ENCODE measurements at regions not wholly inside any gene's neighbourhood (a gene's known extent, or its start where the extent isn't known, plus 50 kb on each side); places are given as distances from the start of the nearest gene placed in this dataset.

DNA sequence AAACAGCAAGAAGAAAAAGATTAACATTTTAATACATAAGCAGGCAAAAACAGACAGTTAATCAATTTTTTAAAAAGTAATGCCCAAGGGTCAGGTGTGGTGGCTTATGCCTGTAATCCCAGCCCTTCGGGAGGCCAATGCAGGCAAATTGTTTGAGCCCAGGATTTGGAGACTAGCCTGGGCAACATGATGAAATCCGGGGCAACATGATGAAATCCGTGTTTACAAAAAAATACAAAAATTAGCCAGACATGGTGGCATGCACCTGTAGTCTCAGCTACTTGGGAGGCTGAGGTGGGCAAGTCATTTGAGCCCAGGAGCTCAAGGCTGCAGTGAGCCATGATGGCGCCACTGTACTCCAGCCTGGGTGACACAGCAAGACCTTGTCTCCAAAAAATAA is 94.1 kb upstream of the DST start (continued):
- TF ChIP-seq, protein P1, sequence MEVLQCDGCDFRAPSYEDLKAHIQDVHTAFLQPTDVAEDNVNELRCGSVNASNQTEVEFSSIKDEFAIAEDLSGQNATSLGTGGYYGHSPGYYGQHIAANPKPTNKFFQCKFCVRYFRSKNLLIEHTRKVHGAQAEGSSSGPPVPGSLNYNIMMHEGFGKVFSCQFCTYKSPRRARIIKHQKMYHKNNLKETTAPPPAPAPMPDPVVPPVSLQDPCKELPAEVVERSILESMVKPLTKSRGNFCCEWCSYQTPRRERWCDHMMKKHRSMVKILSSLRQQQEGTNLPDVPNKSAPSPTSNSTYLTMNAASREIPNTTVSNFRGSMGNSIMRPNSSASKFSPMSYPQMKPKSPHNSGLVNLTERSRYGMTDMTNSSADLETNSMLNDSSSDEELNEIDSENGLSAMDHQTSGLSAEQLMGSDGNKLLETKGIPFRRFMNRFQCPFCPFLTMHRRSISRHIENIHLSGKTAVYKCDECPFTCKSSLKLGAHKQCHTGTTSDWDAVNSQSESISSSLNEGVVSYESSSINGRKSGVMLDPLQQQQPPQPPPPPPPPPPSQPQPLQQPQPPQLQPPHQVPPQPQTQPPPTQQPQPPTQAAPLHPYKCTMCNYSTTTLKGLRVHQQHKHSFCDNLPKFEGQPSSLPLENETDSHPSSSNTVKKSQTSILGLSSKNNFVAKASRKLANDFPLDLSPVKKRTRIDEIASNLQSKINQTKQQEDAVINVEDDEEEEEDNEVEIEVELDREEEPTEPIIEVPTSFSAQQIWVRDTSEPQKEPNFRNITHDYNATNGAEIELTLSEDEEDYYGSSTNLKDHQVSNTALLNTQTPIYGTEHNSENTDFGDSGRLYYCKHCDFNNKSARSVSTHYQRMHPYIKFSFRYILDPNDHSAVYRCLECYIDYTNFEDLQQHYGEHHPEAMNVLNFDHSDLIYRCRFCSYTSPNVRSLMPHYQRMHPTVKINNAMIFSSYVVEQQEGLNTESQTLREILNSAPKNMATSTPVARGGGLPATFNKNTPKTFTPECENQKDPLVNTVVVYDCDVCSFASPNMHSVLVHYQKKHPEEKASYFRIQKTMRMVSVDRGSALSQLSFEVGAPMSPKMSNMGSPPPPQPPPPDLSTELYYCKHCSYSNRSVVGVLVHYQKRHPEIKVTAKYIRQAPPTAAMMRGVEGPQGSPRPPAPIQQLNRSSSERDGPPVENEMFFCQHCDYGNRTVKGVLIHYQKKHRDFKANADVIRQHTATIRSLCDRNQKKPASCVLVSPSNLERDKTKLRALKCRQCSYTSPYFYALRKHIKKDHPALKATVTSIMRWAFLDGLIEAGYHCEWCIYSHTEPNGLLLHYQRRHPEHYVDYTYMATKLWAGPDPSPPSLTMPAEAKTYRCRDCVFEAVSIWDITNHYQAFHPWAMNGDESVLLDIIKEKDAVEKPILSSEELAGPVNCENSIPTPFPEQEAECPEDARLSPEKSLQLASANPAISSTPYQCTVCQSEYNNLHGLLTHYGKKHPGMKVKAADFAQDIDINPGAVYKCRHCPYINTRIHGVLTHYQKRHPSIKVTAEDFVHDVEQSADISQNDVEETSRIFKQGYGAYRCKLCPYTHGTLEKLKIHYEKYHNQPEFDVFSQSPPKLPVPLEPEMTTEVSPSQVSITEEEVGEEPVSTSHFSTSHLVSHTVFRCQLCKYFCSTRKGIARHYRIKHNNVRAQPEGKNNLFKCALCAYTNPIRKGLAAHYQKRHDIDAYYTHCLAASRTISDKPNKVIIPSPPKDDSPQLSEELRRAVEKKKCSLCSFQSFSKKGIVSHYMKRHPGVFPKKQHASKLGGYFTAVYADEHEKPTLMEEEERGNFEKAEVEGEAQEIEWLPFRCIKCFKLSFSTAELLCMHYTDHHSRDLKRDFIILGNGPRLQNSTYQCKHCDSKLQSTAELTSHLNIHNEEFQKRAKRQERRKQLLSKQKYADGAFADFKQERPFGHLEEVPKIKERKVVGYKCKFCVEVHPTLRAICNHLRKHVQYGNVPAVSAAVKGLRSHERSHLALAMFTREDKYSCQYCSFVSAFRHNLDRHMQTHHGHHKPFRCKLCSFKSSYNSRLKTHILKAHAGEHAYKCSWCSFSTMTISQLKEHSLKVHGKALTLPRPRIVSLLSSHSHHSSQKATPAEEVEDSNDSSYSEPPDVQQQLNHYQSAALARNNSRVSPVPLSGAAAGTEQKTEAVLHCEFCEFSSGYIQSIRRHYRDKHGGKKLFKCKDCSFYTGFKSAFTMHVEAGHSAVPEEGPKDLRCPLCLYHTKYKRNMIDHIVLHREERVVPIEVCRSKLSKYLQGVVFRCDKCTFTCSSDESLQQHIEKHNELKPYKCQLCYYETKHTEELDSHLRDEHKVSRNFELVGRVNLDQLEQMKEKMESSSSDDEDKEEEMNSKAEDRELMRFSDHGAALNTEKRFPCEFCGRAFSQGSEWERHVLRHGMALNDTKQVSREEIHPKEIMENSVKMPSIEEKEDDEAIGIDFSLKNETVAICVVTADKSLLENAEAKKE (CRISPR knock-in tag; IDR thresholded peaks at IDR 0.05), result no peak
- no peak for TF ChIP-seq JUNB (IDR thresholded peaks at IDR 0.05; ENCODE audit: unreplicated experiment)
- TF ChIP-seq, protein P2, sequence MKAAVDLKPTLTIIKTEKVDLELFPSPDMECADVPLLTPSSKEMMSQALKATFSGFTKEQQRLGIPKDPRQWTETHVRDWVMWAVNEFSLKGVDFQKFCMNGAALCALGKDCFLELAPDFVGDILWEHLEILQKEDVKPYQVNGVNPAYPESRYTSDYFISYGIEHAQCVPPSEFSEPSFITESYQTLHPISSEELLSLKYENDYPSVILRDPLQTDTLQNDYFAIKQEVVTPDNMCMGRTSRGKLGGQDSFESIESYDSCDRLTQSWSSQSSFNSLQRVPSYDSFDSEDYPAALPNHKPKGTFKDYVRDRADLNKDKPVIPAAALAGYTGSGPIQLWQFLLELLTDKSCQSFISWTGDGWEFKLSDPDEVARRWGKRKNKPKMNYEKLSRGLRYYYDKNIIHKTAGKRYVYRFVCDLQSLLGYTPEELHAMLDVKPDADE (IDR thresholded peaks at IDR 0.05), result no peak

DNA sequence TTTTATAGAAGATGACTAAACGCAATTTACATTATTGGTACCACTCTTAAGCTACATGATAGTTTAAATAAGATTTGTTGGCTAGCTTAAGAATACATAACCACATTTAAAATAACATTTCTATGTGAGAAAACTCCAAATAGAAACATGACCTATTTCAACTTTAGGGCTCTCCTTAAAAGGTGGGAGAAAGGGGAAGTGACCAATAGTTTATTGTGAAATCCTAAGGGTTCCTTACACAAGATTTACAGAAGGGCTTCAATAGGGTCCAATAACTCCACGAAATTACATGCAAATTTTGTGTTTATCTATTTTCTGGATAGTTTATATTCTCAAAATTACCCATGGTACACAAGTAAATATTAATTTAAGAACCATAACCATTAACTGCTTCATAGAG is 91.6 kb upstream of the DST start:
- Histone ChIP-seq H3K27me3 (ENCODE audit: insufficient read depth) (no peaks in the 10 kb centered on the region), H2AFZ (no peak overlapping the region), H3K27ac (ENCODE audit: low read depth) (no peak overlapping the region), H3K4me2 (no peak overlapping the region), H3K4me3 (no peak overlapping the region), H3K36me3 (ENCODE audit: insufficient read depth) (no peaks in the 10 kb centered on the region), H4K20me1 (replicated peaks; ENCODE audit: insufficient read depth) (no peaks in the 10 kb centered on the region), H3K79me2 (replicated peaks; ENCODE audit: insufficient read depth) (peaks cover 86% of the 10 kb centered on the region), H3F3A (replicated peaks; ENCODE audit: low read depth) (no peaks in the 10 kb centered on the region), H3K4me1 (ENCODE audit: insufficient read depth) (no peaks in the 10 kb centered on the region), H3K9me2 (ENCODE audit: insufficient read depth) (no peaks in the 10 kb centered on the region)
- H3K27me3 Mint-ChIP-seq (ENCODE audit: insufficient read depth, low read depth, poor library complexity), result no peaks in the 10 kb centered on the region
- no peak for ATAC-seq
- no peaks in the 10 kb centered on the region for H3K9me3 Mint-ChIP-seq
- TF ChIP-seq, protein P2 (IDR thresholded peaks at IDR 0.05), result no peak
- TF ChIP-seq EZH2 (IDR thresholded peaks at IDR 0.05; ENCODE audit: low read depth, unreplicated experiment) (no peak), JUNB (IDR thresholded peaks at IDR 0.05; ENCODE audit: unreplicated experiment) (no peak), ZNF331 (CRISPR knock-in tag; IDR thresholded peaks at IDR 0.05; ENCODE audit: low read depth) (no peak), CREB1 (CRISPR knock-in tag; IDR thresholded peaks at IDR 0.05; ENCODE audit: low read depth) (no peak), ZNF114 (CRISPR knock-in tag; IDR thresholded peaks at IDR 0.05) (no peak)
- TF ChIP-seq, protein P3, sequence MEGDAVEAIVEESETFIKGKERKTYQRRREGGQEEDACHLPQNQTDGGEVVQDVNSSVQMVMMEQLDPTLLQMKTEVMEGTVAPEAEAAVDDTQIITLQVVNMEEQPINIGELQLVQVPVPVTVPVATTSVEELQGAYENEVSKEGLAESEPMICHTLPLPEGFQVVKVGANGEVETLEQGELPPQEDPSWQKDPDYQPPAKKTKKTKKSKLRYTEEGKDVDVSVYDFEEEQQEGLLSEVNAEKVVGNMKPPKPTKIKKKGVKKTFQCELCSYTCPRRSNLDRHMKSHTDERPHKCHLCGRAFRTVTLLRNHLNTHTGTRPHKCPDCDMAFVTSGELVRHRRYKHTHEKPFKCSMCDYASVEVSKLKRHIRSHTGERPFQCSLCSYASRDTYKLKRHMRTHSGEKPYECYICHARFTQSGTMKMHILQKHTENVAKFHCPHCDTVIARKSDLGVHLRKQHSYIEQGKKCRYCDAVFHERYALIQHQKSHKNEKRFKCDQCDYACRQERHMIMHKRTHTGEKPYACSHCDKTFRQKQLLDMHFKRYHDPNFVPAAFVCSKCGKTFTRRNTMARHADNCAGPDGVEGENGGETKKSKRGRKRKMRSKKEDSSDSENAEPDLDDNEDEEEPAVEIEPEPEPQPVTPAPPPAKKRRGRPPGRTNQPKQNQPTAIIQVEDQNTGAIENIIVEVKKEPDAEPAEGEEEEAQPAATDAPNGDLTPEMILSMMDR (conservative IDR thresholded peaks at IDR 0.05; ENCODE audit: low read depth in 2 of 2), result no peak
- TF ChIP-seq, protein P4, sequence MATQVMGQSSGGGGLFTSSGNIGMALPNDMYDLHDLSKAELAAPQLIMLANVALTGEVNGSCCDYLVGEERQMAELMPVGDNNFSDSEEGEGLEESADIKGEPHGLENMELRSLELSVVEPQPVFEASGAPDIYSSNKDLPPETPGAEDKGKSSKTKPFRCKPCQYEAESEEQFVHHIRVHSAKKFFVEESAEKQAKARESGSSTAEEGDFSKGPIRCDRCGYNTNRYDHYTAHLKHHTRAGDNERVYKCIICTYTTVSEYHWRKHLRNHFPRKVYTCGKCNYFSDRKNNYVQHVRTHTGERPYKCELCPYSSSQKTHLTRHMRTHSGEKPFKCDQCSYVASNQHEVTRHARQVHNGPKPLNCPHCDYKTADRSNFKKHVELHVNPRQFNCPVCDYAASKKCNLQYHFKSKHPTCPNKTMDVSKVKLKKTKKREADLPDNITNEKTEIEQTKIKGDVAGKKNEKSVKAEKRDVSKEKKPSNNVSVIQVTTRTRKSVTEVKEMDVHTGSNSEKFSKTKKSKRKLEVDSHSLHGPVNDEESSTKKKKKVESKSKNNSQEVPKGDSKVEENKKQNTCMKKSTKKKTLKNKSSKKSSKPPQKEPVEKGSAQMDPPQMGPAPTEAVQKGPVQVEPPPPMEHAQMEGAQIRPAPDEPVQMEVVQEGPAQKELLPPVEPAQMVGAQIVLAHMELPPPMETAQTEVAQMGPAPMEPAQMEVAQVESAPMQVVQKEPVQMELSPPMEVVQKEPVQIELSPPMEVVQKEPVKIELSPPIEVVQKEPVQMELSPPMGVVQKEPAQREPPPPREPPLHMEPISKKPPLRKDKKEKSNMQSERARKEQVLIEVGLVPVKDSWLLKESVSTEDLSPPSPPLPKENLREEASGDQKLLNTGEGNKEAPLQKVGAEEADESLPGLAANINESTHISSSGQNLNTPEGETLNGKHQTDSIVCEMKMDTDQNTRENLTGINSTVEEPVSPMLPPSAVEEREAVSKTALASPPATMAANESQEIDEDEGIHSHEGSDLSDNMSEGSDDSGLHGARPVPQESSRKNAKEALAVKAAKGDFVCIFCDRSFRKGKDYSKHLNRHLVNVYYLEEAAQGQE (IDR thresholded peaks at IDR 0.05; ENCODE audit: unreplicated experiment), result no peak
- H3K27ac Mint-ChIP-seq, result no peak overlapping the region
- DNase-seq (ENCODE audit: low spot score), result no peak
- peaks cover 4% of the 10 kb centered on the region; the same call in 1 of the 3 replicates for H3K36me3 Mint-ChIP-seq (ENCODE audit: low read depth)
- H3K4me3 Mint-ChIP-seq, result no peak overlapping the region
- peaks cover 11% of the 10 kb centered on the region for H3K4me1 Mint-ChIP-seq

Data from GM23338 (cell line).